GM12892 (cell line): ENCODE measurements at regions not wholly inside any gene's neighbourhood (a gene's known extent, or its start where the extent isn't known, plus 50 kb on each side); places are given as distances from the start of the nearest gene placed in this dataset.

ENCODE experiments used
- POLR2A ChIP-seq: IDR thresholded peaks from 2 replicates; pipeline ENCODE4 v1.6.1; 2011; ENCODE audit warnings: low read depth, low read length, control low read depth
- POLR2AphosphoS5 ChIP-seq: IDR thresholded peaks from 2 replicates; pipeline ENCODE4 v1.6.1; 2011; ENCODE audit warnings: low read depth, low read length, control low read depth
- TAF1 ChIP-seq: IDR thresholded peaks from 2 replicates; pipeline ENCODE4 v1.6.1; 2011; ENCODE audit warnings: low read depth, mild to moderate bottlenecking, control low read depth, low read length, borderline replicate concordance

GRCh38 chr11:87465716-87466115, 428.0 kb downstream of the TMEM135 start:
- TF ChIP-seq POLR2A: no peak
- TF ChIP-seq POLR2AphosphoS5: no peak
- no peak for TF ChIP-seq TAF1
